Heart left ventricle (tissue), 16 donors: ENCODE measurements at regions not wholly inside any gene's neighbourhood (a gene's known extent, or its start where the extent isn't known, plus 50 kb on each side); places are given as distances from the start of the nearest gene placed in this dataset.

Source experiments
- ATAC-seq, 4 donors: fragments of 200-7000 bp; cut with Tn5 transposase; one replicate each; pipeline ENCODE4 v1.9.1; 2020 to 2022; ENCODE audit warnings: moderate library complexity in 4 of 4, mild to moderate bottlenecking in 3 of 4, moderate number of reproducible peaks in 1 of 4
- DNase-seq, 5 donors: peaks; one replicate each; pipeline ENCODE4 v3.0.0-alpha.2; 2020
- H3K27ac ChIP-seq, 12 donors: fragments of 200-600 bp; sonication (generic) in 4 of 12; one replicate each; pipeline versions ENCODE4 v1.5.0 to v1.8.0; 2016 to 2022; ENCODE audit warnings: mild to moderate bottlenecking in 2 of 12
- H3K27me3 ChIP-seq, 9 donors: fragments of 200-600 bp; sonication (generic) in 2 of 9; one replicate each; pipeline versions ENCODE4 v1.5.1 to v1.8.0; 2016 to 2022; ENCODE audit warnings: mild to moderate bottlenecking in 3 of 9
- H3K36me3 ChIP-seq, 9 donors: fragments of 200-600 bp; sonication (generic) in 2 of 9; one replicate each; pipeline versions ENCODE4 v1.5.0 to v1.8.0; 2018 to 2022; ENCODE audit warnings: mild to moderate bottlenecking in 2 of 9
- H3K4me1 ChIP-seq, 12 donors: fragments of 200-600 bp; sonication (generic) in 4 of 12; one replicate each; pipeline versions ENCODE4 v1.5.0 to v1.8.0; 2016 to 2022; ENCODE audit warnings: mild to moderate bottlenecking in 3 of 12
- H3K4me3 ChIP-seq, 12 donors: fragments of 200-600 bp; sonication (generic) in 4 of 12; one replicate each; pipeline versions ENCODE4 v1.5.0 to v1.8.0; 2017 to 2022; ENCODE audit warnings: mild to moderate bottlenecking in 9 of 12, moderate library complexity in 4 of 12
- H3K9me3 ChIP-seq, 12 donors: fragments of 200-600 bp; sonication (generic) in 4 of 12; one replicate each; pipeline versions ENCODE4 v1.5.0 to v1.8.0; 2016 to 2022; ENCODE audit warnings: mild to moderate bottlenecking in 1 of 12
- POLR2A ChIP-seq, 2 donors: fragments of 450-650 bp; IDR thresholded peaks; one replicate each; pipeline ENCODE4 v1.6.1; 2017; ENCODE audit warnings: antibody characterized with exemption in 2 of 2, mild to moderate bottlenecking in 2 of 2, moderate library complexity in 2 of 2
- WGBS, 4 donors: extraction: QIAGEN DNeasy Blood & Tissue Kit in 2 of 4; methylation state at CpG; one replicate each; pipeline versions ENCODE4 v1.1.5 to v1.1.7; 2013 to 2018; 5-methylcytosine and 5-hydroxymethylcytosine counted together
- intact Hi-C, 10 donors: fragments of 100-400 bp; cut with DNase I; formaldehyde crosslinking; loops; one replicate each; pipeline versions ENCODE4 v1.11.1 to v1.14.2; 2022
- TF ChIP-seq, protein P1 (sequence below), 12 donors: fragments of 200-600 bp; sonication (generic) in 4 of 12; IDR thresholded peaks; one replicate each; pipeline versions ENCODE4 v1.5.0 to v1.8.0; 2018 to 2022; ENCODE audit warnings: antibody characterized with exemption in 12 of 12, mild to moderate bottlenecking in 5 of 12
- donor health status: ischemic (EF 13 %, LVEDD 7.1; RV severe dilation, severe dysfunction).
- donor health status: healthy with polysubstance abuse.
- donor health status: DM: no; HTN: yes; CAD: no.
- donor health status: DM: no; HTN: no; CAD: no.
- donor health status: ischemic (EF 25% LVEDD 6.9; RV normal size, moderate dysfunction).
- donor health status: ischemic (EF 25% LVEDD 5.7; RV mildly dilated, moderate dysfunction).
- donor health status: healthy.
- donor health status: DM: yes; HTN: yes; CAD: no.
- donor health status: ischemic (EF 35%, LVEDD 5.7; RV mildly dilated, moderate dysfunction).
- donor health status: nonischemic (EF 11% LVEDD 7.7; RV severe dilation, severe dysfunction).
- donor health status: DM: yes; HTN: yes; CAD: no.
- donor health status: PGD.
- donor health status: ischemic (EF 29% LVEDD 5.4; RV normal size, mild dysfunction).
- donor health status: nonischemic (EF 23%, LVEDD 6.1; RV moderate dilation, normal function).

- WGBS, 4 donors = 83 to 96% (median 95%) methylated on average over 3 of the region's 3 CpGs
- Histone ChIP-seq H3K27ac (no peak overlapping the region), H3K36me3 (no peaks in the 10 kb centered on the region), H3K9me3 (no peaks in the 10 kb centered on the region), H3K4me1 (no peaks in the 10 kb centered on the region), H3K27me3 (peaks cover 0 to 2% (median 0%) of the 10 kb centered on the region in 9 donors), H3K4me3 (no peak overlapping the region)
- DNase-seq (no peak), ATAC-seq (no peak)
- intact Hi-C loops = no loop called here
- TF ChIP-seq POLR2A (IDR thresholded peaks at IDR 0.05) = no peak
- TF ChIP-seq, protein P1, sequence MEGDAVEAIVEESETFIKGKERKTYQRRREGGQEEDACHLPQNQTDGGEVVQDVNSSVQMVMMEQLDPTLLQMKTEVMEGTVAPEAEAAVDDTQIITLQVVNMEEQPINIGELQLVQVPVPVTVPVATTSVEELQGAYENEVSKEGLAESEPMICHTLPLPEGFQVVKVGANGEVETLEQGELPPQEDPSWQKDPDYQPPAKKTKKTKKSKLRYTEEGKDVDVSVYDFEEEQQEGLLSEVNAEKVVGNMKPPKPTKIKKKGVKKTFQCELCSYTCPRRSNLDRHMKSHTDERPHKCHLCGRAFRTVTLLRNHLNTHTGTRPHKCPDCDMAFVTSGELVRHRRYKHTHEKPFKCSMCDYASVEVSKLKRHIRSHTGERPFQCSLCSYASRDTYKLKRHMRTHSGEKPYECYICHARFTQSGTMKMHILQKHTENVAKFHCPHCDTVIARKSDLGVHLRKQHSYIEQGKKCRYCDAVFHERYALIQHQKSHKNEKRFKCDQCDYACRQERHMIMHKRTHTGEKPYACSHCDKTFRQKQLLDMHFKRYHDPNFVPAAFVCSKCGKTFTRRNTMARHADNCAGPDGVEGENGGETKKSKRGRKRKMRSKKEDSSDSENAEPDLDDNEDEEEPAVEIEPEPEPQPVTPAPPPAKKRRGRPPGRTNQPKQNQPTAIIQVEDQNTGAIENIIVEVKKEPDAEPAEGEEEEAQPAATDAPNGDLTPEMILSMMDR (IDR thresholded peaks at IDR 0.05) = no peak
These were observed 376.9 kb upstream of the LYPLAL1 start for GRCh38 chr1:218796773-218797172.

- Histone ChIP-seq H3K36me3 (no peaks in the 10 kb centered on the region), H3K27ac (no peak overlapping the region), H3K4me1 (no peaks in the 10 kb centered on the region), H3K27me3 (peaks cover 0 to 2% (median 0%) of the 10 kb centered on the region in 9 donors), H3K4me3 (no peak overlapping the region), H3K9me3 (peaks cover 0 to 11% (median 0%) of the 10 kb centered on the region in 12 donors)
- WGBS, 4 donors = 87 to 92% (median 90%) methylated on average over 3 of the region's 3 CpGs
- ATAC-seq (no peak), DNase-seq (no peak)
- TF ChIP-seq POLR2A (IDR thresholded peaks at IDR 0.05) = no peak
- TF ChIP-seq, protein P1 (IDR thresholded peaks at IDR 0.05) = no peak
- intact Hi-C loops = no loop called here
These were observed 370.9 kb upstream of the LYPLAL1 start for GRCh38 chr1:218802799-218803198.

DNA sequence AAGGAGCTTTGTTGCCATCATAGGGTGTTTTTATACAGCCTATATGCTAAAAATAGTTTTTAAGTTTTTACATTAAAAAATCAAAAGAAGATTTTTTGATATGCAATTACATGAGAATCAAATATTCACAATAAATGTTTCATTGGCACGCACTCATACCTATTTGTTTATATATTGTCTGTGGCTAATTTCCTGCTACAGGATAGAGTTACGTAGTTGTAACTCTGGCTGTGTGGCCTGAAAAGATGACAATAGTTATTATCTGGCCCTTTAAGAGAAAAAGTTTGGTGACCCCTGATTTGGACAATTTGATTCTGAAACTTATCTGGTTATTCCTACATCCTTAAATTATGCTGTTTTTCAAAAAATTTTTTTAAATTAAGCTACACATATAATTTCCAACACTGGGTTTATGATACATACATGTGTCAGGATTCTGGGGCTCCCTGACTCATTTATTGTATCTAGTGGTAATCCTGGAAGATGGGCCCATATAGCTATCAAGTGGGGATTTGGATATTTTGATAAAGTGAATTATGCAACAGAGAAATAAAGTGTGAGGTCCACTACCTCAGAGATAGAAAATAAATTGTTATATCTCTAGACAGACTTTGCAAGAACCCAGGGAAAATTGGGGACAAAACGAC lies 370.2 kb upstream of the LYPLAL1 start:
- no peak for TF ChIP-seq POLR2A (IDR thresholded peaks at IDR 0.05)
- TF ChIP-seq, protein P1 (IDR thresholded peaks at IDR 0.05) = no peak

GRCh38 chr1:218804014-218804785 lies 369.5 kb upstream of the LYPLAL1 start:
- H3K27ac ChIP-seq = no peak overlapping the region
- DNase-seq = no peak
- H3K36me3 ChIP-seq = no peaks in the 10 kb centered on the region
- intact Hi-C loops = no loop called here
- H3K4me3 ChIP-seq = no peak overlapping the region
- H3K4me1 ChIP-seq = no peaks in the 10 kb centered on the region
- peaks cover 0 to 4% (median 0%) of the 10 kb centered on the region in 9 donors for H3K27me3 ChIP-seq
- no peak for TF ChIP-seq POLR2A (IDR thresholded peaks at IDR 0.05)
- peaks cover 0 to 11% (median 0%) of the 10 kb centered on the region in 12 donors for H3K9me3 ChIP-seq
- no peak for ATAC-seq

More for the DNA sequence above, 370.2 kb upstream of the LYPLAL1 start:
- ATAC-seq (no peak), DNase-seq (no peak)
- Histone ChIP-seq H3K36me3 (no peaks in the 10 kb centered on the region), H3K27ac (no peak overlapping the region), H3K9me3 (peaks cover 0 to 11% (median 0%) of the 10 kb centered on the region in 12 donors), H3K4me3 (no peak overlapping the region), H3K4me1 (no peaks in the 10 kb centered on the region), H3K27me3 (peaks cover 0 to 4% (median 0%) of the 10 kb centered on the region in 9 donors)
- 86 to 89% (median 87%) methylated on average over 3 of the region's 3 CpGs for WGBS, 4 donors
- intact Hi-C loops = no loop called here
